GM12878 (cell line): ENCODE measurements at regions not wholly inside any gene's neighbourhood (a gene's known extent, or its start where the extent isn't known, plus 50 kb on each side); places are given as distances from the start of the nearest gene placed in this dataset.

Experiments used
- ATAC-seq: fragments of 200-7000 bp; cut with Tn5 transposase; 3 replicates; pipeline ENCODE4 v1.9.1; 2020; ENCODE audit warnings: mild to moderate bottlenecking, moderate library complexity
- BruUV-seq: library from RNA; stranded (reverse); fragments of 400-500 nt; replicated peaks from 2 replicates; lab custom pipeline; 2021; lab: Mats Ljungman, UMichigan
- CTCF ChIA-PET: fragments of 300-600 bp; sonication (Branson Sonifier 250); formaldehyde crosslinking; extraction: SDS; loops from one replicate; lab custom pipeline; 2021; ENCODE audit warnings: inconsistent platforms; lab: Yijun Ruan, JAX
- POLR2A ChIA-PET: fragments of 350-600 bp; formaldehyde crosslinking; extraction: SDS; loops from one replicate; lab custom pipeline; 2021; ENCODE audit warnings: inconsistent platforms; lab: Charles Lee
- RAD21 ChIA-PET: fragments of 300-600 bp; sonication (Branson Sonifier 250); formaldehyde crosslinking; loops from one replicate; lab custom pipeline; 2023; ENCODE audit warnings: antibody characterized with exemption; ENCODE audit not compliant: unreplicated experiment; lab: Charles Lee
- SMC1A ChIA-PET: fragments of 300-600 bp; sonication (Branson Sonifier 250); formaldehyde crosslinking; loops from one replicate; lab custom pipeline; 2023; ENCODE audit not compliant: unreplicated experiment, uncharacterized antibody; lab: Charles Lee
- DNase-seq: peaks from one replicate; pipeline ENCODE4 v3.0.0-alpha.2; 2011; ENCODE audit warnings: low read depth, low spot score
- FAIRE-seq: peaks from 3 replicates; lab custom pipeline; 2011; peaks lifted over from hg19 to GRCh38; lab: Jason Lieb, UNC
- H2AFZ ChIP-seq: 2 replicates; pipeline ENCODE4 v1.6.0; 2011; ENCODE audit warnings: low read depth, low read length, control low read depth; ENCODE audit not compliant: control insufficient read depth
- H3K27ac ChIP-seq: 2 replicates; pipeline ENCODE4 v1.5.1; 2011; ENCODE audit warnings: control low read depth; ENCODE audit not compliant: control insufficient read depth, insufficient read depth
- H3K27me3 ChIP-seq, 2 experiments: replicated peaks in 1 of 2; 2 replicates each; pipeline versions ENCODE4 v1.6.0 to v1.6.1; 2011; ENCODE audit warnings: low read length in 1 of 2; ENCODE audit not compliant: control insufficient read depth in 2 of 2, insufficient read depth in 2 of 2
- H3K36me3 ChIP-seq, 2 experiments: 2 replicates each; pipeline ENCODE4 v1.5.1; 2011; ENCODE audit warnings: low read length in 1 of 2; ENCODE audit not compliant: control insufficient read depth in 2 of 2, insufficient read depth in 2 of 2
- H3K4me1 ChIP-seq: 2 replicates; pipeline ENCODE4 v1.6.1; 2011; ENCODE audit warnings: mild to moderate bottlenecking, low read length, moderate library complexity, mixed read lengths; ENCODE audit not compliant: control insufficient read depth, insufficient read depth
- H3K4me2 ChIP-seq: 2 replicates; pipeline ENCODE4 v1.6.0; 2011; ENCODE audit warnings: control low read depth; ENCODE audit not compliant: control insufficient read depth, insufficient read depth
- H3K4me3 ChIP-seq: fragments of 200-600 bp; sonication (generic); 2 replicates; pipeline ENCODE4 v1.5.1; 2016
- H3K79me2 ChIP-seq: 2 replicates; pipeline ENCODE4 v1.6.0; 2011; ENCODE audit warnings: low read length; ENCODE audit not compliant: control insufficient read depth, insufficient read depth
- H3K9ac ChIP-seq: 2 replicates; pipeline ENCODE4 v1.8.0; 2011; ENCODE audit warnings: low read length, control low read depth, mixed read lengths; ENCODE audit not compliant: control insufficient read depth, insufficient read depth
- H3K9me3 ChIP-seq: replicated peaks from 3 replicates; pipeline ENCODE4 v1.5.1; 2011; ENCODE audit warnings: mild to moderate bottlenecking, low read length; ENCODE audit not compliant: control insufficient read depth, insufficient read depth
- H4K20me1 ChIP-seq: 2 replicates; pipeline ENCODE4 v1.6.0; 2011; ENCODE audit not compliant: control insufficient read depth, insufficient read depth
- BRCA1 ChIP-seq: IDR thresholded peaks from 2 replicates; pipeline ENCODE4 v1.6.1; 2011; ENCODE audit warnings: low read depth, low read length, improper control_type of control experiment
- CBX5 ChIP-seq: sonication (generic); IDR thresholded peaks from 2 replicates; pipeline ENCODE4 v1.6.1; 2016; ENCODE audit warnings: low read depth, moderate library complexity, mild to moderate bottlenecking, inconsistent platforms
- EED ChIP-seq: sonication (generic); IDR thresholded peaks from 2 replicates; pipeline ENCODE4 v1.6.1; 2016; ENCODE audit warnings: antibody characterized with exemption, low read depth
- KLF5 ChIP-seq: fragments of 450-650 bp; IDR thresholded peaks from 2 replicates; pipeline ENCODE4 v1.6.1; 2014; ENCODE audit warnings: mild to moderate bottlenecking; ENCODE audit not compliant: partially characterized antibody
- MXI1 ChIP-seq: fragments of 150-350 bp; IDR thresholded peaks from 2 replicates; pipeline ENCODE4 v1.6.1; 2011; ENCODE audit warnings: low read depth, mild to moderate bottlenecking, inconsistent platforms, low read length, improper control_type of control experiment
- NFIC ChIP-seq: IDR thresholded peaks from 2 replicates; pipeline ENCODE4 v1.6.1; 2012; ENCODE audit warnings: low read depth, mild to moderate bottlenecking, inconsistent platforms, low read length, moderate library complexity
- NR2C1 ChIP-seq: fragments of 450-650 bp; IDR thresholded peaks from 2 replicates; pipeline ENCODE4 v1.6.1; 2017; ENCODE audit warnings: antibody characterized with exemption, mild to moderate bottlenecking, moderate library complexity
- RELA ChIP-seq: fragments of 450-650 bp; IDR thresholded peaks from 2 replicates; pipeline ENCODE4 v1.8.0; 2014; ENCODE audit warnings: borderline replicate concordance; ENCODE audit not compliant: partially characterized antibody
- STAT1 ChIP-seq: fragments of 450-650 bp; conservative IDR thresholded peaks from 2 replicates; pipeline ENCODE4 v1.6.1; 2014; ENCODE audit warnings: antibody characterized with exemption, mild to moderate bottlenecking
- TCF7 ChIP-seq: IDR thresholded peaks from 2 replicates; pipeline ENCODE4 v1.6.1; 2014; ENCODE audit warnings: antibody characterized with exemption, borderline replicate concordance
- WGBS: methylation state at CpG from one replicate; pipeline ENCODE4 v1.1.6; 2016; ENCODE audit warnings: low lambda C conversion rate; ENCODE audit not compliant: insufficient replicate concordance, insufficient coverage; ENCODE audit errors: missing lambda C conversion rate; 5-methylcytosine and 5-hydroxymethylcytosine counted together
- in situ Hi-C: fragments of 300-500 bp; cut with MboI; formaldehyde crosslinking; loops from 9 replicates; pipeline ENCODE4 v1.14.3; 2018; ENCODE audit warnings: mixed read lengths
- intact Hi-C: fragments of 100-400 bp; cut with micrococcal nuclease; formaldehyde crosslinking; loops from one replicate; pipeline ENCODE4 v1.14.2; 2022; ENCODE audit not compliant: unreplicated experiment
- TF ChIP-seq, protein P1 (sequence below): fragments of 450-650 bp; formaldehyde crosslinking; IDR thresholded peaks from 2 replicates; pipeline ENCODE4 v1.4.0; 2022; ENCODE audit warnings: mild to moderate bottlenecking, moderate library complexity
- TF ChIP-seq, protein P2 (sequence below): fragments of 450-650 bp; IDR thresholded peaks from 2 replicates; pipeline ENCODE4 v1.6.1; 2018; ENCODE audit warnings: borderline replicate concordance, mild to moderate bottlenecking; ENCODE audit not compliant: partially characterized antibody

DNA sequence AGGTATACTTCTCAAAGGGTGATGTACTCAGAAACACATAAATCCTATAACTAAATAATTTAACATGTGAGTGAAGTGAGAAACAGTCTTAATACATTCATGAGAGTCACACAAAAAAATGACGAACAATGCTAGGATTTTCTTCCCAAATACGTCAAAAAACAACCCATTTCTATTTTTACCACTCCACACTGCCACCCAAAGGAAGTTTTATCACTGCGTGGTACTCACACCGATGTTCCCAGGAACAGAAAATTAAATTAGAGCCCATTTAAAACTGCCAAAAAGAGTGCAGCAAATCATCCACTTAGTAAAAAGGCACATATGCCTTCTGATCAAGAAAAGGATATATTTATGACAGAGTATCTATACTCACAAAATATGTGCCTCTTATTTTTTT lies 710.9 kb upstream of the FAT3 start:
- DNase-seq, result no peak
- Histone ChIP-seq H3K4me1 (no peaks in the 10 kb centered on the region), H3K4me2 (no peak overlapping the region), H3K9me3 (no peaks in the 10 kb centered on the region), H3K36me3 (no peaks in the 10 kb centered on the region), H3K79me2 (no peaks in the 10 kb centered on the region), H3K27ac (no peak overlapping the region), H4K20me1 (no peaks in the 10 kb centered on the region), H2AFZ (no peak overlapping the region), H3K9ac (no peak overlapping the region), H3K27me3 (no peaks in the 10 kb centered on the region), H3K4me3 (no peak overlapping the region)
- no peak for FAIRE-seq
- CTCF ChIA-PET, result no interaction called here
- in situ Hi-C loops, result no loop called here
- TF ChIP-seq BRCA1 (no peak), RELA (no peak), NR2C1 (no peak), TCF7 (no peak), CBX5 (no peak), NFIC (no peak), STAT1 (no peak), KLF5 (no peak), EED (no peak), MXI1 (no peak)
- TF ChIP-seq, protein P1, sequence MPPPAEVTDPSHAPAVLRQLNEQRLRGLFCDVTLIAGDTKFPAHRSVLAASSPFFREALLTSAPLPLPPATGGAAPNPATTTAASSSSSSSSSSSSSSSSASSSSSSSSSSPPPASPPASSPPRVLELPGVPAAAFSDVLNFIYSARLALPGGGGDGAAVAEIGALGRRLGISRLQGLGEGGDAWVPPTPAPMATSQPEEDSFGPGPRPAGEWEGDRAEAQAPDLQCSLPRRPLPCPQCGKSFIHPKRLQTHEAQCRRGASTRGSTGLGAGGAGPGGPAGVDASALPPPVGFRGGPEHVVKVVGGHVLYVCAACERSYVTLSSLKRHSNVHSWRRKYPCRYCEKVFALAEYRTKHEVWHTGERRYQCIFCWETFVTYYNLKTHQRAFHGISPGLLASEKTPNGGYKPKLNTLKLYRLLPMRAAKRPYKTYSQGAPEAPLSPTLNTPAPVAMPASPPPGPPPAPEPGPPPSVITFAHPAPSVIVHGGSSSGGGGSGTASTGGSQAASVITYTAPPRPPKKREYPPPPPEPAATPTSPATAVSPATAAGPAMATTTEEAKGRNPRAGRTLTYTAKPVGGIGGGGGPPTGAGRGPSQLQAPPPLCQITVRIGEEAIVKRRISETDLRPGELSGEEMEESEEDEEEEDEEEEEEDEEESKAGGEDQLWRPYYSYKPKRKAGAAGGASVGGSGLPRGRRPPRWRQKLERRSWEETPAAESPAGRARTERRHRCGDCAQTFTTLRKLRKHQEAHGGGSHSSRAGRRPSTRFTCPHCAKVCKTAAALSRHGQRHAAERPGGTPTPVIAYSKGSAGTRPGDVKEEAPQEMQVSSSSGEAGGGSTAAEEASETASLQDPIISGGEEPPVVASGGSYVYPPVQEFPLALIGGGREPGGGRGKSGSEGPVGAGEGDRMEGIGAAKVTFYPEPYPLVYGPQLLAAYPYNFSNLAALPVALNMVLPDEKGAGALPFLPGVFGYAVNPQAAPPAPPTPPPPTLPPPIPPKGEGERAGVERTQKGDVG (CRISPR knock-in tag), result no peak
- TF ChIP-seq, protein P2, sequence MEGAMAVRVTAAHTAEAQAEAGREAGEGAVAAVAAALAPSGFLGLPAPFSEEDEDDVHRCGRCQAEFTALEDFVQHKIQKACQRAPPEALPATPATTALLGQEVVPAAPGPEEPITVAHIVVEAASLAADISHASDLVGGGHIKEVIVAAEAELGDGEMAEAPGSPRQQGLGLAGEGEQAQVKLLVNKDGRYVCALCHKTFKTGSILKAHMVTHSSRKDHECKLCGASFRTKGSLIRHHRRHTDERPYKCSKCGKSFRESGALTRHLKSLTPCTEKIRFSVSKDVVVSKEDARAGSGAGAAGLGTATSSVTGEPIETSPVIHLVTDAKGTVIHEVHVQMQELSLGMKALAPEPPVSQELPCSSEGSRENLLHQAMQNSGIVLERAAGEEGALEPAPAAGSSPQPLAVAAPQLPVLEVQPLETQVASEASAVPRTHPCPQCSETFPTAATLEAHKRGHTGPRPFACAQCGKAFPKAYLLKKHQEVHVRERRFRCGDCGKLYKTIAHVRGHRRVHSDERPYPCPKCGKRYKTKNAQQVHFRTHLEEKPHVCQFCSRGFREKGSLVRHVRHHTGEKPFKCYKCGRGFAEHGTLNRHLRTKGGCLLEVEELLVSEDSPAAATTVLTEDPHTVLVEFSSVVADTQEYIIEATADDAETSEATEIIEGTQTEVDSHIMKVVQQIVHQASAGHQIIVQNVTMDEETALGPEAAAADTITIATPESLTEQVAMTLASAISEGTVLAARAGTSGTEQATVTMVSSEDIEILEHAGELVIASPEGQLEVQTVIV, result no peak
- POLR2A ChIA-PET, result no interaction called here
- RAD21 ChIA-PET, result no interaction called here
- no TSS peak for BruUV-seq
- no peak for ATAC-seq
- SMC1A ChIA-PET, result interaction anchor here (1.5 kb wide), 1 partner anchor 84 kb away, joined by 3 read pairs; no protein-coding TSS in a partner anchor
- intact Hi-C loops, result no loop called here
- 38% methylated on average over 4 of the region's 4 CpGs for WGBS
